ENCODE measurements at regions not wholly inside any gene's neighbourhood (a gene's known extent, or its start where the extent isn't known, plus 50 kb on each side); places are given as distances from the start of the nearest gene placed in this dataset.

GRCh38 chr5:121758615-121759014 is 93.1 kb upstream of the FTMT start:
- no peak for TF ChIP-seq CTCF (IDR thresholded peaks at IDR 0.05; ENCODE audit: insufficient read depth, low read length, poor library complexity, severe bottlenecking)
- TF ChIP-seq EZH2phosphoT487 (conservative IDR thresholded peaks at IDR 0.05; ENCODE audit: low read length): no peak

Measured in SU-DHL-6 (cell line).